ENCODE measurements at regions not wholly inside any gene's neighbourhood (a gene's known extent, or its start where the extent isn't known, plus 50 kb on each side); places are given as distances from the start of the nearest gene placed in this dataset.

DNA sequence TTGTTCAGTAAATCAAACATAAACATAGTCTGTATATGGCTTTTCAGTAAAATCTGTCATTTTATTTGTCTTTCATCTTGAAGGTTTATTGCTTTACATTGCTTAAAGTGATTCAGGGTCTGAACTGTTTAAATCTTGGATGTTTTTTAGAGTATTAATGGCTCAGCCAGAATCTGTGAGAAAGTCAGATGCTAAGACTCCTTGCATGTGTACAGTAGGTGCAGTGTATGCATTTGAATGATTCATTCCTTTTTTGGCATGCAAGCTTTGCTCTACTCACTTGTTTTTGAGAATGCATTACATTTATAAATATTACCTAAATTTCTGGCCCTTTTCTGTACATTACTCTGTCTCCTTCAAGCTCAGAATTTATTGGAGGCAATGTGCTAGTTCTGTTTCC is 271.0 kb upstream of the RIOK2 start:
- TF ChIP-seq FOXA1 (IDR thresholded peaks at IDR 0.05) (no peak), CTBP1 (IDR thresholded peaks at IDR 0.05; ENCODE audit: borderline replicate concordance) (no peak), HDGF (IDR thresholded peaks at IDR 0.05; ENCODE audit: borderline replicate concordance) (no peak), ARNT (IDR thresholded peaks at IDR 0.05) (no peak), SP1 (IDR thresholded peaks at IDR 0.05) (no peak), LEF1 (IDR thresholded peaks at IDR 0.05; ENCODE audit: borderline replicate concordance) (no peak), ZNF384 (IDR thresholded peaks at IDR 0.05) (no peak), NFRKB (IDR thresholded peaks at IDR 0.05) (no peak), ELF4 (IDR thresholded peaks at IDR 0.05) (no peak), FOXK2 (IDR thresholded peaks at IDR 0.05) (no peak), BHLHE40 (IDR thresholded peaks at IDR 0.05; ENCODE audit: borderline replicate concordance) (no peak), SUZ12 (IDR thresholded peaks at IDR 0.05) (no peak), TARDBP (IDR thresholded peaks at IDR 0.05) (no peak), FOXM1 (IDR thresholded peaks at IDR 0.05; ENCODE audit: borderline replicate concordance) (no peak), L3MBTL2 (conservative IDR thresholded peaks at IDR 0.05) (no peak)
- TF ChIP-seq, protein P1, sequence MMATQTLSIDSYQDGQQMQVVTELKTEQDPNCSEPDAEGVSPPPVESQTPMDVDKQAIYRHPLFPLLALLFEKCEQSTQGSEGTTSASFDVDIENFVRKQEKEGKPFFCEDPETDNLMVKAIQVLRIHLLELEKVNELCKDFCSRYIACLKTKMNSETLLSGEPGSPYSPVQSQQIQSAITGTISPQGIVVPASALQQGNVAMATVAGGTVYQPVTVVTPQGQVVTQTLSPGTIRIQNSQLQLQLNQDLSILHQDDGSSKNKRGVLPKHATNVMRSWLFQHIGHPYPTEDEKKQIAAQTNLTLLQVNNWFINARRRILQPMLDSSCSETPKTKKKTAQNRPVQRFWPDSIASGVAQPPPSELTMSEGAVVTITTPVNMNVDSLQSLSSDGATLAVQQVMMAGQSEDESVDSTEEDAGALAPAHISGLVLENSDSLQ (IDR thresholded peaks at IDR 0.05): no peak
- ChIA-PET POLR2A (no interaction called here), CTCF (interaction anchor here (1.1 kb wide), 1 partner anchor 157 kb away, joined by 3 read pairs; no protein-coding TSS in a partner anchor)
- no peak for DNase-seq (ENCODE audit: extremely low spot score)

DNA sequence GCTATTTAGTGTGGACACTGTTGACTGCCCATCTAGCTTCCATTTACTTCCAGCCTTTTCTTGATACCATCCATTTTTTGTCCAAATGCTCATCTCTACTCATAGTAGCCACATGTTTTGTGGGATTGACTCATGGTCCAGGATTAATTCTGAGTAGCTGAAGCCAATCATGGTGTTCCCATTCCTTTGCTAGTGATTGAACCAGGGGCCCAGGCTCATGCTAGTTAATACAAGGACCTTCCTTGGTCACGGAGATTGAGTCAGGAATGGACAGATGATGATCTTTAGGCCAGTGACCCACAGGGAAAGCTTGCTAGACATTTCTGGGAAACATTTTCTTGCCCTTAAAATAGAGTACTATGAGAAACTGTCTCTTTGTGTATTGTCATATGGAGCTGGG is 272.9 kb upstream of the RIOK2 start:
- no peak for TF ChIP-seq FOXA1 (IDR thresholded peaks at IDR 0.05)
- TF ChIP-seq NFRKB (IDR thresholded peaks at IDR 0.05): no peak
- no peak for TF ChIP-seq BHLHE40 (IDR thresholded peaks at IDR 0.05; ENCODE audit: borderline replicate concordance)
- no peak for TF ChIP-seq CTBP1 (IDR thresholded peaks at IDR 0.05; ENCODE audit: borderline replicate concordance)
- TF ChIP-seq ELF4 (IDR thresholded peaks at IDR 0.05): no peak
- no peak for TF ChIP-seq HDGF (IDR thresholded peaks at IDR 0.05; ENCODE audit: borderline replicate concordance)
- TF ChIP-seq, protein P1 (IDR thresholded peaks at IDR 0.05): no peak
- no peak for TF ChIP-seq FOXK2 (IDR thresholded peaks at IDR 0.05)
- no peak for TF ChIP-seq ZNF384 (IDR thresholded peaks at IDR 0.05)
- no peak for TF ChIP-seq FOXM1 (IDR thresholded peaks at IDR 0.05; ENCODE audit: borderline replicate concordance)
- no peak for TF ChIP-seq TARDBP (IDR thresholded peaks at IDR 0.05)
- no peak for TF ChIP-seq L3MBTL2 (conservative IDR thresholded peaks at IDR 0.05)
- TF ChIP-seq LEF1 (IDR thresholded peaks at IDR 0.05; ENCODE audit: borderline replicate concordance): no peak
- TF ChIP-seq SP1 (IDR thresholded peaks at IDR 0.05): no peak
- ChIA-PET CTCF (interaction anchor here (0.6 kb wide), 1 partner anchor 323 kb away, joined by 4 read pairs; no protein-coding TSS in a partner anchor), POLR2A (no interaction called here)

DNA sequence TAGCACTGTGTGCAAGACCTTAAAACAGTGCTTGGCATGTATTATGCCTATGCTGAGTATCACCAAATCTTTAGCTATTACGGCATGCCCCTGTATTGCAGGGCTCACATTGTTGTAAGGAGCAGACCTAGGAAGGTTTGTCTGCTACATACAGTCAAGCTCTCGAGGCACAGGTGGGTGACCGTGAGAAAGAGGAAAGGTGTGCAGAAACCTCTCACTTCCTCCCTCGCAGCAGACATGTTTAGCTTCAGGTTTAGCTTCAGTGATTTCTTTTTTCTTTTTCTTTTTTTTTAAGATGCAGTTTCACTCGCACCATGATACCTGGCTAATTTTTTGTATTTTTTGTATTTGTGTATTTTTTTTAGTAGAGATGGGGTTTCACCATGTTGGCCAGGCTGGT is 275.8 kb upstream of the RIOK2 start:
- ChIA-PET POLR2A (no interaction called here), CTCF (no interaction called here)
- DNase-seq (ENCODE audit: extremely low spot score): no peak
- TF ChIP-seq SUZ12 (IDR thresholded peaks at IDR 0.05) (no peak), HDGF (IDR thresholded peaks at IDR 0.05; ENCODE audit: borderline replicate concordance) (no peak), CTBP1 (IDR thresholded peaks at IDR 0.05; ENCODE audit: borderline replicate concordance) (no peak), SP1 (IDR thresholded peaks at IDR 0.05) (no peak), ELF4 (IDR thresholded peaks at IDR 0.05) (no peak), TARDBP (IDR thresholded peaks at IDR 0.05) (no peak), NFRKB (IDR thresholded peaks at IDR 0.05) (no peak), ARNT (IDR thresholded peaks at IDR 0.05) (no peak), BHLHE40 (IDR thresholded peaks at IDR 0.05; ENCODE audit: borderline replicate concordance) (no peak)
- TF ChIP-seq, protein P1 (IDR thresholded peaks at IDR 0.05): no peak

More for the DNA sequence above, 272.9 kb upstream of the RIOK2 start:
- no peak for DNase-seq (ENCODE audit: extremely low spot score)

DNA sequence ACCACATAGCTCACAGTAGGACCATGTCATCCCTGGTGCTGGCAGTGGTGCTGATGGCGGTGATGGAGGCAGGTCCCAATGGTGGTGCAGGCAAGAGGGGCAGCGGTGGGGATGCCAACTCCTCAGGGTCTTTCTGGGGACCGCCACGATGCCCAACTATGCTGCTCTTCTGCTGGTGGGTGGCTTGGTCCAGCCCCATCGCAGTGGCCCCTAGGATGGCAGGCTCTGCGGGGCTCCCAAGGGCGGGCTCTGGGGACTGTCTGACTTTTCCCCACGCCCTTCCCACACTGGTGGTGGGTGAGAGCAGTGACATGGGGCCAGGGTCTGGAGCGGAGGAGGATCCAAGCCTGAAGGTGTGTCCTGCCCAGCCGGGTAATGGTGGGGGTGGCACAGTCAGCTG is 288.9 kb upstream of the RIOK2 start:
- DNase-seq (ENCODE audit: extremely low spot score): no peak
- TF ChIP-seq, protein P1 (IDR thresholded peaks at IDR 0.05): no peak
- TF ChIP-seq SP1 (IDR thresholded peaks at IDR 0.05) (no peak), L3MBTL2 (conservative IDR thresholded peaks at IDR 0.05) (no peak), NFRKB (IDR thresholded peaks at IDR 0.05) (no peak)
- ChIA-PET POLR2A (no interaction called here), CTCF (no interaction called here)

DNA sequence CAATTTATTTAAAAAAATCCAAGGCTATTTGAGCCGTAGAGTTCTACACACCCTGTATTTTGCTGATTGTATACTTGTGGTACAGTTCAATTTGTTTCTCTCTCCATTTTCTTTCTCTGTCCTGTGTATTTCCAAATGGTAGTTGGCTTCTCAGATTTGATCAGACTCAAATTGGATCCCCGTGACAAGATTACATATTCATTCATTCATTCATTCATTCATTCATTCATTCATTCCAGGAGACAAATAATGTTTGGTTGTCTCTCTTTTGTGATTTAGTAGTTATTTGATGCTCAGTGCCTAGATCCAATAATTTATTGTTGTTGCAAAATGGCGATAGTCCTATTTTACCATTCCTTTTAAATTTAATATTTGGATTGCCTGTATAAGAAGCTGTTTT is 292.8 kb upstream of the RIOK2 start:
- ChIA-PET POLR2A (no interaction called here), CTCF (no interaction called here)
- no peak for TF ChIP-seq L3MBTL2 (conservative IDR thresholded peaks at IDR 0.05)
- no peak for TF ChIP-seq NFRKB (IDR thresholded peaks at IDR 0.05)
- no peak for TF ChIP-seq ARNT (IDR thresholded peaks at IDR 0.05)
- TF ChIP-seq, protein P1 (IDR thresholded peaks at IDR 0.05): no peak
- TF ChIP-seq CTBP1 (IDR thresholded peaks at IDR 0.05; ENCODE audit: borderline replicate concordance): no peak
- no peak for TF ChIP-seq FOXM1 (IDR thresholded peaks at IDR 0.05; ENCODE audit: borderline replicate concordance)
- no peak for DNase-seq (ENCODE audit: extremely low spot score)
